ENCODE measurements at regions not wholly inside any gene's neighbourhood (a gene's known extent, or its start where the extent isn't known, plus 50 kb on each side); places are given as distances from the start of the nearest gene placed in this dataset.

DNA sequence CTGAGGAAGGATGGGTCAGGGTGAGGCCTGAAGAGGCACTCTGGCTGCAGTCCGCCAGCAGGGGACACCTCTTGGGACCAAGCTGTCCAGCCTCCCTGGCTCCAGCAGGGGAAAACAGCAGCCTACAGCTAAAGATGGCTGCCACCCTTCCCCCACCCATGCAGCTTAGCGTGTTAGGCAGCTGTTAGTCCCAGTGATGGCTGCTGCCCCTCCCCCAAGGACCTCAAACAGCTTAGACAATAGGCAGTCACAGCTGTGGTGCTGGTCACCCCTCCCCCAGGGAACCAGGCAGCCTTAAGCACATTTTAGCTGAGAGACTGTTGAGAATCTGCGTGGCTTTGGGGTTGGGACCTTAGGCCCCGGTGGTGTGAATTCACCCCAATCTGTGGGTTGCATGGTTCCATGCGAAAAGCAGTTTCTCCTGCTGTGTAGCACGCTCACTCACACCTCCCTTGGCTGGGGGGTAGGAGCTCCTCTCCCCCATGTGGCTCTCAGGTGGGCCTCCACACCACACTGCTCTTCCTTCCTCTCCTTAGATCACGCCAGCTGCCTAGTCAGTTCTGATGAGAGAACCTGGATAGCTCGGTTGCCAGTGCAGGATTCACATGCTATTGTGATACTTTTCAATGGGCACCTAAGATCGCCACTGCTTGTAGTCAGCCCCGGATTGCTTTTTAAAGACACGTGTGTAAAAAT is 140.5 kb upstream of the CADPS start:
- H3K4me2 ChIP-seq (ENCODE audit: low read length), result no peak overlapping the region
- ChIA-PET CTCF (no interaction called here), POLR2A (no interaction called here), RAD21 (ENCODE audit: low non-redundant PET in 1 of 2, low total read pairs in 2 of 2, uncharacterized antibody in 2 of 2, unreplicated experiment in 2 of 2) (no interaction called here)
- intact Hi-C loops (cut with micrococcal nuclease), result no loop called here
- H3K9me2 ChIP-seq (ENCODE audit: insufficient read depth), result no peaks in the 10 kb centered on the region
- no peak for TF ChIP-seq EZH2 (IDR thresholded peaks at IDR 0.05)
- no peak for TF ChIP-seq POLR2A (IDR thresholded peaks at IDR 0.05; ENCODE audit: borderline replicate concordance, extremely low read depth, insufficient read depth, insufficient read length)
- no peak for TF ChIP-seq SIN3A (IDR thresholded peaks at IDR 0.05; ENCODE audit: low read depth)
- TF ChIP-seq EZH2phosphoT487 (IDR thresholded peaks at IDR 0.05; ENCODE audit: borderline replicate concordance), result no peak
- TF ChIP-seq, protein P1, sequence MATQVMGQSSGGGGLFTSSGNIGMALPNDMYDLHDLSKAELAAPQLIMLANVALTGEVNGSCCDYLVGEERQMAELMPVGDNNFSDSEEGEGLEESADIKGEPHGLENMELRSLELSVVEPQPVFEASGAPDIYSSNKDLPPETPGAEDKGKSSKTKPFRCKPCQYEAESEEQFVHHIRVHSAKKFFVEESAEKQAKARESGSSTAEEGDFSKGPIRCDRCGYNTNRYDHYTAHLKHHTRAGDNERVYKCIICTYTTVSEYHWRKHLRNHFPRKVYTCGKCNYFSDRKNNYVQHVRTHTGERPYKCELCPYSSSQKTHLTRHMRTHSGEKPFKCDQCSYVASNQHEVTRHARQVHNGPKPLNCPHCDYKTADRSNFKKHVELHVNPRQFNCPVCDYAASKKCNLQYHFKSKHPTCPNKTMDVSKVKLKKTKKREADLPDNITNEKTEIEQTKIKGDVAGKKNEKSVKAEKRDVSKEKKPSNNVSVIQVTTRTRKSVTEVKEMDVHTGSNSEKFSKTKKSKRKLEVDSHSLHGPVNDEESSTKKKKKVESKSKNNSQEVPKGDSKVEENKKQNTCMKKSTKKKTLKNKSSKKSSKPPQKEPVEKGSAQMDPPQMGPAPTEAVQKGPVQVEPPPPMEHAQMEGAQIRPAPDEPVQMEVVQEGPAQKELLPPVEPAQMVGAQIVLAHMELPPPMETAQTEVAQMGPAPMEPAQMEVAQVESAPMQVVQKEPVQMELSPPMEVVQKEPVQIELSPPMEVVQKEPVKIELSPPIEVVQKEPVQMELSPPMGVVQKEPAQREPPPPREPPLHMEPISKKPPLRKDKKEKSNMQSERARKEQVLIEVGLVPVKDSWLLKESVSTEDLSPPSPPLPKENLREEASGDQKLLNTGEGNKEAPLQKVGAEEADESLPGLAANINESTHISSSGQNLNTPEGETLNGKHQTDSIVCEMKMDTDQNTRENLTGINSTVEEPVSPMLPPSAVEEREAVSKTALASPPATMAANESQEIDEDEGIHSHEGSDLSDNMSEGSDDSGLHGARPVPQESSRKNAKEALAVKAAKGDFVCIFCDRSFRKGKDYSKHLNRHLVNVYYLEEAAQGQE (IDR thresholded peaks at IDR 0.05; ENCODE audit: low read depth), result no peak
- no peak overlapping the region for H3K9ac ChIP-seq (ENCODE audit: low read length)
- H3K9me3 ChIP-seq (ENCODE audit: control insufficient read depth in 1 of 2, insufficient read depth in 1 of 2, low read depth in 1 of 2, low read length in 2 of 2), result no peaks in the 10 kb centered on the region
- DNase-seq (ENCODE audit: low read depth, low spot score) (no peak), ATAC-seq (no peak)
- no peak overlapping the region for H3K27ac ChIP-seq (ENCODE audit: low read depth, low read length)
- H3K27me3 ChIP-seq (ENCODE audit: insufficient read depth, low read length), result no peaks in the 10 kb centered on the region
- H3K4me1 ChIP-seq (ENCODE audit: control insufficient read depth in 1 of 2, insufficient read depth in 2 of 2, low read length in 2 of 2), result no peaks in the 10 kb centered on the region
- H3K36me3 ChIP-seq (ENCODE audit: control insufficient read depth in 1 of 2, insufficient read depth in 2 of 2, low read length in 2 of 2), result no peaks in the 10 kb centered on the region
- BruUV-seq (replicated peaks), result no TSS peak
- no peak overlapping the region for H3K4me3 ChIP-seq (replicated peaks in 1 of 2; ENCODE audit: low read depth in 1 of 2, low read length in 2 of 2)
- no peak overlapping the region for H2AFZ ChIP-seq (ENCODE audit: low read depth, low read length, poor library complexity, severe bottlenecking)
- H3K79me2 ChIP-seq (ENCODE audit: insufficient read depth, low read length), result no peaks in the 10 kb centered on the region
- H4K20me1 ChIP-seq (ENCODE audit: insufficient read depth), result no peaks in the 10 kb centered on the region

GRCh38 chr3:63022114-63022513 is 146.9 kb upstream of the CADPS start:
- H3K4me1 ChIP-seq (ENCODE audit: control insufficient read depth in 1 of 2, insufficient read depth in 2 of 2, low read length in 2 of 2), result no peaks in the 10 kb centered on the region
- no peak overlapping the region for H2AFZ ChIP-seq (ENCODE audit: low read depth, low read length, poor library complexity, severe bottlenecking)
- intact Hi-C loops (cut with micrococcal nuclease), result no loop called here
- H3K27ac ChIP-seq (ENCODE audit: low read depth, low read length), result no peak overlapping the region
- no peak overlapping the region for H3K9ac ChIP-seq (ENCODE audit: low read length)
- H3K27me3 ChIP-seq (ENCODE audit: insufficient read depth, low read length), result no peaks in the 10 kb centered on the region
- TF ChIP-seq YY1 (IDR thresholded peaks at IDR 0.05; ENCODE audit: extremely low read depth, insufficient replicate concordance, low read depth, low read length), result no peak
- TF ChIP-seq CBX3 (IDR thresholded peaks at IDR 0.05; ENCODE audit: low read depth), result no peak
- TF ChIP-seq, protein P1 (IDR thresholded peaks at IDR 0.05; ENCODE audit: low read depth), result no peak
- no peak for TF ChIP-seq ATF3 (IDR thresholded peaks at IDR 0.05)
- no peak for TF ChIP-seq CEBPB (IDR thresholded peaks at IDR 0.05; ENCODE audit: low read depth)
- TF ChIP-seq SIN3A (IDR thresholded peaks at IDR 0.05; ENCODE audit: low read depth), result no peak
- no peaks in the 10 kb centered on the region for H3K79me2 ChIP-seq (ENCODE audit: insufficient read depth, low read length)
- CTCF ChIA-PET, result no interaction called here
- POLR2A ChIA-PET, result no interaction called here
- ATAC-seq (no peak), DNase-seq (ENCODE audit: low read depth, low spot score) (no peak)
- no peaks in the 10 kb centered on the region for H4K20me1 ChIP-seq (ENCODE audit: insufficient read depth)
- RAD21 ChIA-PET (ENCODE audit: low non-redundant PET in 1 of 2, low total read pairs in 2 of 2, uncharacterized antibody in 2 of 2, unreplicated experiment in 2 of 2), result no interaction called here
- H3K36me3 ChIP-seq (ENCODE audit: control insufficient read depth in 1 of 2, insufficient read depth in 2 of 2, low read length in 2 of 2), result no peaks in the 10 kb centered on the region
- no peak overlapping the region for H3K4me3 ChIP-seq (replicated peaks in 1 of 2; ENCODE audit: low read depth in 1 of 2, low read length in 2 of 2)
- H3K9me2 ChIP-seq (ENCODE audit: insufficient read depth), result no peaks in the 10 kb centered on the region
- H3K9me3 ChIP-seq (ENCODE audit: control insufficient read depth in 1 of 2, insufficient read depth in 1 of 2, low read depth in 1 of 2, low read length in 2 of 2), result no peaks in the 10 kb centered on the region
- H3K4me2 ChIP-seq (ENCODE audit: low read length), result no peak overlapping the region
- BruUV-seq (replicated peaks), result no TSS peak
